ENCODE measurements at regions not wholly inside any gene's neighbourhood (a gene's known extent, or its start where the extent isn't known, plus 50 kb on each side); places are given as distances from the start of the nearest gene placed in this dataset.

DNA sequence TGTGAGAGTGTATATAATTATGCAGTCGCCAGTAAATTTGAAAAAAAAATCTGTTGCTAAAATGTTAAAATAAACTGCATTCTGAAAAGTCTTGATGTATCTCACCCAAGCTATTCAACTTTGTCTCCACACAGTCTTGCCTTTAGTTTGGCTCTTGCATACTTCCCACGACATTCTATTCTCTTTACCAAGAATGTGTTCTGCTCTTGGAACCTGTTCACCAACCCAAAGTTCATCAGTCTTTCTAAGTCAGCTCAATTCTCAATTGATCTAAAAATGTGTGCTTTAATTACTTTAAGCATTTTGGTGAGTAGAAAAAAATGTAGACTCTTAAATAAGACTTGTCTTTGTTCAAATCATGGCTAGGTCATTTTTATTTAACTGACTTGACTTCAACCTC, 657.7 kb upstream of the TBL1XR1 start:
- TF ChIP-seq CTCF (IDR thresholded peaks at IDR 0.05; ENCODE audit: low read depth, low read length, missing input control), result no peak
- no peak for TF ChIP-seq YY1 (IDR thresholded peaks at IDR 0.05)
- no peak for TF ChIP-seq FOXA1 (IDR thresholded peaks at IDR 0.05)
